ENCODE measurements at regions not wholly inside any gene's neighbourhood (a gene's known extent, or its start where the extent isn't known, plus 50 kb on each side); places are given as distances from the start of the nearest gene placed in this dataset.

DNA sequence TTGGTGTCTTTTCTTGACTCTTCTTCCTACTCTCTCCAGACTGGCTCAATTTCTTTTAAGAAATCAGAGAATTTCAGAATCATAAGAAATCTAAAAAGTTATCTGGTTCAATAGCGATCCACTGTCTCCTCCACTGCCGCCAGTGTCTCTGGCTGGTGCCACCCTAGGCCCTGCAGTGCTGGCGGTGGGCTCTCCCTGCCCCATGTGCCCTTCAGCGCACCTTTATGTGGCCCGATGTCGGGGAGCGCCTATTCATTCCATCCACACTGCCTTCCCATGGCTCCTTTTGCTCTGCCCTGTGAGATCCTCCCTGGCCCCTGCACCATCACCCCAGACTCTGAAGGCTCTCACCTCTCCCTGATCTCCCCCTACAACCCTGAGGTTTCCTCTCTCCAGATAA is 62.8 kb downstream of the TBXT start:
- TF ChIP-seq, protein P1, sequence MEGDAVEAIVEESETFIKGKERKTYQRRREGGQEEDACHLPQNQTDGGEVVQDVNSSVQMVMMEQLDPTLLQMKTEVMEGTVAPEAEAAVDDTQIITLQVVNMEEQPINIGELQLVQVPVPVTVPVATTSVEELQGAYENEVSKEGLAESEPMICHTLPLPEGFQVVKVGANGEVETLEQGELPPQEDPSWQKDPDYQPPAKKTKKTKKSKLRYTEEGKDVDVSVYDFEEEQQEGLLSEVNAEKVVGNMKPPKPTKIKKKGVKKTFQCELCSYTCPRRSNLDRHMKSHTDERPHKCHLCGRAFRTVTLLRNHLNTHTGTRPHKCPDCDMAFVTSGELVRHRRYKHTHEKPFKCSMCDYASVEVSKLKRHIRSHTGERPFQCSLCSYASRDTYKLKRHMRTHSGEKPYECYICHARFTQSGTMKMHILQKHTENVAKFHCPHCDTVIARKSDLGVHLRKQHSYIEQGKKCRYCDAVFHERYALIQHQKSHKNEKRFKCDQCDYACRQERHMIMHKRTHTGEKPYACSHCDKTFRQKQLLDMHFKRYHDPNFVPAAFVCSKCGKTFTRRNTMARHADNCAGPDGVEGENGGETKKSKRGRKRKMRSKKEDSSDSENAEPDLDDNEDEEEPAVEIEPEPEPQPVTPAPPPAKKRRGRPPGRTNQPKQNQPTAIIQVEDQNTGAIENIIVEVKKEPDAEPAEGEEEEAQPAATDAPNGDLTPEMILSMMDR (IDR thresholded peaks at IDR 0.05; ENCODE audit: extremely low read depth in 1 of 2, insufficient read depth in 1 of 2, low read depth in 1 of 2, low read length in 2 of 2) = no peak
- TF ChIP-seq POLR2AphosphoS5 (IDR thresholded peaks at IDR 0.05; ENCODE audit: insufficient read depth, low read depth, low read length) = no peak
- TF ChIP-seq EZH2 (IDR thresholded peaks at IDR 0.05; ENCODE audit: borderline replicate concordance, low read depth, low read length, severe bottlenecking) = no peak
- TF ChIP-seq, protein P2, sequence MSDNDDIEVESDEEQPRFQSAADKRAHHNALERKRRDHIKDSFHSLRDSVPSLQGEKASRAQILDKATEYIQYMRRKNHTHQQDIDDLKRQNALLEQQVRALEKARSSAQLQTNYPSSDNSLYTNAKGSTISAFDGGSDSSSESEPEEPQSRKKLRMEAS (IDR thresholded peaks at IDR 0.05; ENCODE audit: insufficient read depth, insufficient read length) = no peak
- no peak for TF ChIP-seq POLR2A (IDR thresholded peaks at IDR 0.05; ENCODE audit: low read depth, low read length)
- no peak for TF ChIP-seq GATA2 (IDR thresholded peaks at IDR 0.05; ENCODE audit: insufficient read depth, insufficient read length, low read depth, low read length)

Measured in endothelial cell of umbilical vein (primary cell).